SH-SY5Y (cell line): ENCODE measurements at regions not wholly inside any gene's neighbourhood (a gene's known extent, or its start where the extent isn't known, plus 50 kb on each side); places are given as distances from the start of the nearest gene placed in this dataset.

Source experiments
- GATA2 ChIP-seq: IDR thresholded peaks from 2 replicates; pipeline ENCODE4 v1.6.1; 2011; ENCODE audit warnings: mild to moderate bottlenecking, low read depth, low read length
- GATA3 ChIP-seq: IDR thresholded peaks from 2 replicates; pipeline ENCODE4 v1.6.1; 2011; ENCODE audit warnings: low read depth, mild to moderate bottlenecking, low read length, moderate library complexity

DNA sequence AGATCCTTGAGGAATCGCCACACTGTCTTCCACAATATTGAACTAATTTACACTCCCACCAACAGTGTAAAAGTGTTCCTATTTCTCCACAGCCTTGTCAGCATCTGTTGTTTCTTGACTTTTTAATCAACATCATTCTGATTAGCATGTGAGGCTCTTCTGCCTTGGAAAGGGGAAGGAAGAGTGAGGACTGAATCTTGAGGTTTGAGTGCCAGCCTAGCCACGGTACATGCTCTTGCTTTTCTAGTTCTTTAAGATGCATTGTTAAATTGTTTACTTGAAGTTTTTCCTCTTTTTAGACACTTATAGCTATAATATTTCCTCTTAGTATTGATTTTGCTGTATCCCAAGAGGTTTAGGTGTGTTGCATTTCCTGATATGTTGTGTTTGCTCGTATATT, 596.1 kb downstream of the OTOL1 start:
- TF ChIP-seq GATA2 (no peak), GATA3 (no peak)
